AG10803 (cell line): ENCODE measurements at regions not wholly inside any gene's neighbourhood (a gene's known extent, or its start where the extent isn't known, plus 50 kb on each side); places are given as distances from the start of the nearest gene placed in this dataset.

ENCODE experiments used
- DNase-seq: peaks from one replicate; pipeline ENCODE4 v3.0.0; 2010; ENCODE audit warnings: low read depth
- H3K4me3 ChIP-seq: 2 replicates; pipeline ENCODE4 v1.5.1; 2011; ENCODE audit warnings: mild to moderate bottlenecking, low read length, control low read depth
- TF ChIP-seq, protein P1 (sequence below): conservative IDR thresholded peaks from 2 replicates; pipeline ENCODE4 v1.5.1; 2011; ENCODE audit warnings: mild to moderate bottlenecking, low read length, control low read depth, inconsistent platforms

DNA sequence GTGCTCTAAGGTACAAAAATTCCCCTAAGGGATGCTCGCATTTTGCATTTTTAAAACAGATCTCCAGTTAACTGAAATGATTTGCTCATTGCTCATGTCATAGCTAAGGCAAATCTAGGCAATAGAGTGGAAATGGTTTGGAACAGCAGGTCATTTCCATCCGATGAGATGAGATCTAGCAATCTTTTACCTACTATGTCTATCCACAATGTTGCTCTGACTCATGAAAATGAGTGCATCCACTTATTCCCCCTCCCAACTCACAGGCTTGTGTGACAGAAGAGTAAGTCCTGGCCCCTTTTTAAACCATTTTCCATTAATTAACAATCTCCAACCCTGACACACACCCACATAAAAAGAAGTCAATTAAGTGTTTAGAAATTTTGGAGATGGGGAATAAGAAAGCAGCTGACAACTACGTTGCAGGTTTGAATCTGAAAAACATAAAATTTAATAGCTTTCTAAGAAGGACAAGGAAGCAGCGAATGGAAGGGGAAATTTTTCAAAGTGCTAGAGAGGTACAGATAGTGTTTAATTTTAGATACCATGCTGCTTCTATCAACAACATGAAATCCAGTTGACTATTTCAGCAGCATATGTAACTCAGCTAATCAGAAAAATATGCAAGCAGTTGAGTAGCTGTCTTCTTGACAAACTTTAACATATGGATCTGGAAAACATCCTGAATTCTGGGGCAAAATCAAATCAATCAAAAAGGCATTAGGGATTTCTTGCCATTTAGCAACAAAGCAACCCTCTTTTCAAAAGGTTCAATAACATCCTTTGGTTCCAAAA lies 112.0 kb downstream of the TMCO5A start:
- no peak overlapping the region for H3K4me3 ChIP-seq
- DNase-seq, result no peak
- TF ChIP-seq, protein P1, sequence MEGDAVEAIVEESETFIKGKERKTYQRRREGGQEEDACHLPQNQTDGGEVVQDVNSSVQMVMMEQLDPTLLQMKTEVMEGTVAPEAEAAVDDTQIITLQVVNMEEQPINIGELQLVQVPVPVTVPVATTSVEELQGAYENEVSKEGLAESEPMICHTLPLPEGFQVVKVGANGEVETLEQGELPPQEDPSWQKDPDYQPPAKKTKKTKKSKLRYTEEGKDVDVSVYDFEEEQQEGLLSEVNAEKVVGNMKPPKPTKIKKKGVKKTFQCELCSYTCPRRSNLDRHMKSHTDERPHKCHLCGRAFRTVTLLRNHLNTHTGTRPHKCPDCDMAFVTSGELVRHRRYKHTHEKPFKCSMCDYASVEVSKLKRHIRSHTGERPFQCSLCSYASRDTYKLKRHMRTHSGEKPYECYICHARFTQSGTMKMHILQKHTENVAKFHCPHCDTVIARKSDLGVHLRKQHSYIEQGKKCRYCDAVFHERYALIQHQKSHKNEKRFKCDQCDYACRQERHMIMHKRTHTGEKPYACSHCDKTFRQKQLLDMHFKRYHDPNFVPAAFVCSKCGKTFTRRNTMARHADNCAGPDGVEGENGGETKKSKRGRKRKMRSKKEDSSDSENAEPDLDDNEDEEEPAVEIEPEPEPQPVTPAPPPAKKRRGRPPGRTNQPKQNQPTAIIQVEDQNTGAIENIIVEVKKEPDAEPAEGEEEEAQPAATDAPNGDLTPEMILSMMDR, result no peak

- TF ChIP-seq, protein P1, result no peak
- H3K4me3 ChIP-seq, result no peak overlapping the region
- no peak for DNase-seq
Observed at GRCh38 chr15:38048001-38048455, 113.6 kb downstream of the TMCO5A start.

DNA sequence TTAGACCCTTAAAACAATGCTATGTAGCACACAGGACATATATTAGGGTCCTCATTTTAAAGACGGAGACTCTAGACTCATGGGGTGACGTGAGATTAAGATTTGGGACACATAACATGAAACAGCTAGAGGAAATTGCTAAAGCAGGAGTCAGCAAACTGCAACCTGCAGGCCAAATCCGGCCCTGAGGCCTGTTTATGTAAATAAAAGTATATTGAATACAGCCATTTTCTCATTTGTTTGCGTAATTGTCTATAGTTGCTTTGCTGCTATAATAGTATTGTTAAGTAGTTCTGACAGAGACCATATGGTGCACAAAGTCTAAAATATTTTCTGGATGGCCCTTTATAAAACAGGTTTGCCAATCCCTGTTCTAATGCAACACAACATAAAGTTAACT lies 115.5 kb downstream of the TMCO5A start:
- TF ChIP-seq, protein P1, result no peak
- no peak overlapping the region for H3K4me3 ChIP-seq
- DNase-seq, result no peak

DNA sequence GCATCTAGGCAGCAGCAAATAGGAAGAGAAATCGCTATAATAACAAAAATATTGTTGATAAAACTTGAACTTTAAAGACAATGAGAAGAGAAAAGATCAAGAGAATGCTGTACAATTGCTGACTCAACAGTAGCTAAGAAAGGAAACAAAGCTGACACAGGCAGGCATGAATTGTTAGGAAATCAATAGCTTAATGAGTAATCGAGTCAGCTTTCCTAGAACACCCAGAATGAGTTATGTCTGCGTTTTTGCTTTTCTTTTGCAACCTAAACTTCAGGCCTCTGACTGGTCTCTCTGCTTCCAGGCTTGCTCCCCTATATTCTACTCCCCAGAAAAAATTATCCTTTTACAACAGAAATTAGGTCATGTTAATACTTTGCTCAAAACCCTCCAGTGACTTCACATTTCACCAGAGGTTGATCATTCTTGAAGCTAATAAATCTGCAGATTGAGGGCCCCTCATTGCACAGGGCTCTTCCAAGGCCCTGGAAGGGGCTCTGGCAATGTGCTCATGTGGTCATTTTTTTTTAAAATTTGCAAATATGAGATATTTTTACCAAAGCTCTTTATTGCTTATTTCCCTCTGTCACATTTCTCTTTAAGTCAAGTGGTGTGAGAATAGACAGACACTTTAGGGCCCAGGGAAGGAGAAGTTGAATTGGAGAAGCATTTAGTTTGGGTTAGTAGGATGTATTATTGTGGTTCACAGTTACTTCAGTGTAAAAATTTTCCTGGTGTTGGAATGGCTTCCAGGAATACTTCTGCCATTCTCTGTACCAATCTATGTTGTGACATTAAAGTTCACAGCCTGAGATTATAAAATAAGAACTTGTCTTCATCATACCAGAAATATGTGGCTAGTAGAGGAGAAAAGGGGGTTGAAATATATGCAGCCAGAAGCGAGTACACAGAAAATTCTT lies 116.3 kb downstream of the TMCO5A start:
- TF ChIP-seq, protein P1, result no peak
- no peak overlapping the region for H3K4me3 ChIP-seq
- peak; percentile 78 for DNase-seq

DNA sequence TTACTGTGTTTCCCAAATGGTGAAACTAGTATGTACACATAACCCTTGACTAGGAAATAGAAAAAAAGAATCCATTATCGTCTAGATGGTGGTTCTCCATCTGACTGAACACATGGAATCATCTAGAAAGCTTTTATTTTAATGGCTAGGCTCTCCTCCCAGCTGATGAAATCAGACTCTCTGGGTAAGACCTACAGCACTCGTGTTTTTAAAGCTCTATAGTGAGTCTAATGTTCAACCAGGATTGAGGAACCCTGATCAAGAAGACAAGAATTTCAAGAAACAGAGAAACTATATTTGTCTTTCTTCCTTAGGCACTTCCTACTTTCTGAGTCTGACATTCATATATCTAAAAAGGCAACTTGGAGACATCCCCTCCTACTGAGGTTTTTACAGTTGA lies 118.8 kb downstream of the TMCO5A start:
- no peak overlapping the region for H3K4me3 ChIP-seq
- TF ChIP-seq, protein P1, result no peak
- DNase-seq, result no peak

GRCh38 chr15:38053776-38054175 lies 119.3 kb downstream of the TMCO5A start:
- TF ChIP-seq, protein P1, result no peak
- no peak for DNase-seq
- H3K4me3 ChIP-seq, result no peak overlapping the region
